ENCODE measurements at regions not wholly inside any gene's neighbourhood (a gene's known extent, or its start where the extent isn't known, plus 50 kb on each side); places are given as distances from the start of the nearest gene placed in this dataset.

- TF ChIP-seq, protein P1, sequence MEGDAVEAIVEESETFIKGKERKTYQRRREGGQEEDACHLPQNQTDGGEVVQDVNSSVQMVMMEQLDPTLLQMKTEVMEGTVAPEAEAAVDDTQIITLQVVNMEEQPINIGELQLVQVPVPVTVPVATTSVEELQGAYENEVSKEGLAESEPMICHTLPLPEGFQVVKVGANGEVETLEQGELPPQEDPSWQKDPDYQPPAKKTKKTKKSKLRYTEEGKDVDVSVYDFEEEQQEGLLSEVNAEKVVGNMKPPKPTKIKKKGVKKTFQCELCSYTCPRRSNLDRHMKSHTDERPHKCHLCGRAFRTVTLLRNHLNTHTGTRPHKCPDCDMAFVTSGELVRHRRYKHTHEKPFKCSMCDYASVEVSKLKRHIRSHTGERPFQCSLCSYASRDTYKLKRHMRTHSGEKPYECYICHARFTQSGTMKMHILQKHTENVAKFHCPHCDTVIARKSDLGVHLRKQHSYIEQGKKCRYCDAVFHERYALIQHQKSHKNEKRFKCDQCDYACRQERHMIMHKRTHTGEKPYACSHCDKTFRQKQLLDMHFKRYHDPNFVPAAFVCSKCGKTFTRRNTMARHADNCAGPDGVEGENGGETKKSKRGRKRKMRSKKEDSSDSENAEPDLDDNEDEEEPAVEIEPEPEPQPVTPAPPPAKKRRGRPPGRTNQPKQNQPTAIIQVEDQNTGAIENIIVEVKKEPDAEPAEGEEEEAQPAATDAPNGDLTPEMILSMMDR (IDR thresholded peaks at IDR 0.05), result no peak
- no peak for TF ChIP-seq EP300 (IDR thresholded peaks at IDR 0.05)
Measured at GRCh38 chr6:170184316-170184715, 106.6 kb downstream of the DLL1 start.

Measured in gastroesophageal sphincter (tissue), 3 donors.